ENCODE measurements at regions not wholly inside any gene's neighbourhood (a gene's known extent, or its start where the extent isn't known, plus 50 kb on each side); places are given as distances from the start of the nearest gene placed in this dataset.

GRCh38 chr10:30542895-30543288 is 86.7 kb downstream of the LYZL2 start:
- Histone ChIP-seq H3K4me1 (peaks cover 0 to 71% (median 6%) of the 10 kb centered on the region in 9 donors), H3K27ac (peak overlapping the region in 1 of 10 donors; percentile 84), H3K4me3 (no peak overlapping the region), H3K27me3 (no peaks in the 10 kb centered on the region), H3K9me3 (peaks cover 0 to 9% (median 0%) of the 10 kb centered on the region in 11 donors), H3K36me3 (no peaks in the 10 kb centered on the region)
- DNase-seq, result no peak
- TF ChIP-seq CTCF (IDR thresholded peaks at IDR 0.05), result no peak
- no peak for ATAC-seq
- intact Hi-C loops (cut with DNase I), result loop anchor here in 1 of 10 donors (5.0 kb wide), 1 partner anchor 34 kb away; no protein-coding TSS in a partner anchor
- 95 to 97% methylated on average over 3 of the region's 3 CpGs for WGBS, 2 donors

GRCh38 chr10:30542001-30542894 is 87.3 kb downstream of the LYZL2 start:
- H3K27ac ChIP-seq, result peak overlapping the region in 1 of 10 donors; percentile 84
- TF ChIP-seq CTCF (IDR thresholded peaks at IDR 0.05), result no peak
- peaks cover 0 to 78% (median 9%) of the 10 kb centered on the region in 9 donors for H3K4me1 ChIP-seq
- ATAC-seq (peak in 1 of 8 donors; percentile 66), DNase-seq (no peak)
- intact Hi-C loops (cut with DNase I), result loop anchor here in 1 of 10 donors (5.0 kb wide), 1 partner anchor 35 kb away; no protein-coding TSS in a partner anchor
- H3K9me3 ChIP-seq, result peaks cover 0 to 9% (median 0%) of the 10 kb centered on the region in 11 donors
- no peaks in the 10 kb centered on the region for H3K27me3 ChIP-seq
- no peak overlapping the region for H3K4me3 ChIP-seq
- no peaks in the 10 kb centered on the region for H3K36me3 ChIP-seq
- 72 to 75% methylated on average over 14 of the region's 14 CpGs for WGBS, 2 donors

GRCh38 chr10:30540276-30540675 is 89.3 kb downstream of the LYZL2 start:
- no peak for DNase-seq
- no peak overlapping the region for H3K4me3 ChIP-seq
- H3K27me3 ChIP-seq, result no peaks in the 10 kb centered on the region
- H3K27ac ChIP-seq, result peak overlapping the region in 1 of 10 donors; percentile 84
- intact Hi-C loops (cut with DNase I), result loop anchor here in 1 of 10 donors (5.0 kb wide), 1 partner anchor 37 kb away; no protein-coding TSS in a partner anchor
- peaks cover 6 to 79% (median 19%) of the 10 kb centered on the region in 9 donors for H3K4me1 ChIP-seq
- H3K9me3 ChIP-seq, result peaks cover 0 to 9% (median 0%) of the 10 kb centered on the region in 11 donors
- no peak for TF ChIP-seq CTCF (IDR thresholded peaks at IDR 0.05)
- ATAC-seq, result no peak
- WGBS, 2 donors, result 71 to 97% methylated on average over 2 of the region's 2 CpGs
- no peaks in the 10 kb centered on the region for H3K36me3 ChIP-seq

- peaks cover 0 to 9% (median 0%) of the 10 kb centered on the region in 11 donors for H3K9me3 ChIP-seq
- H3K27ac ChIP-seq, result peak overlapping the region; percentile 41 to 84 (median 68)
- no peak for TF ChIP-seq CTCF (IDR thresholded peaks at IDR 0.05)
- ATAC-seq (peak in 1 of 8 donors; percentile 24), DNase-seq (no peak)
- intact Hi-C loops (cut with DNase I), result loop anchor here in 8 of 10 donors (5.0 to 10.0 kb wide), 6 partner anchors 44 to 146 kb away; no protein-coding TSS in a partner anchor
- H3K27me3 ChIP-seq, result no peaks in the 10 kb centered on the region
- H3K4me1 ChIP-seq, result peaks cover 6 to 86% (median 19%) of the 10 kb centered on the region in 9 donors
- 55 to 59% methylated on average over 4 of the region's 4 CpGs for WGBS, 2 donors
- H3K4me3 ChIP-seq, result no peak overlapping the region
- no peaks in the 10 kb centered on the region for H3K36me3 ChIP-seq
These were observed 91.5 kb downstream of the LYZL2 start for GRCh38 chr10:30538086-30538485.
